ENCODE measurements at regions not wholly inside any gene's neighbourhood (a gene's known extent, or its start where the extent isn't known, plus 50 kb on each side); places are given as distances from the start of the nearest gene placed in this dataset.
"Not testable (repeated sequence)": the region's sequence is repeated elsewhere in the genome, so short reads cannot be mapped to it uniquely, and the experiment has no call there.

DNA sequence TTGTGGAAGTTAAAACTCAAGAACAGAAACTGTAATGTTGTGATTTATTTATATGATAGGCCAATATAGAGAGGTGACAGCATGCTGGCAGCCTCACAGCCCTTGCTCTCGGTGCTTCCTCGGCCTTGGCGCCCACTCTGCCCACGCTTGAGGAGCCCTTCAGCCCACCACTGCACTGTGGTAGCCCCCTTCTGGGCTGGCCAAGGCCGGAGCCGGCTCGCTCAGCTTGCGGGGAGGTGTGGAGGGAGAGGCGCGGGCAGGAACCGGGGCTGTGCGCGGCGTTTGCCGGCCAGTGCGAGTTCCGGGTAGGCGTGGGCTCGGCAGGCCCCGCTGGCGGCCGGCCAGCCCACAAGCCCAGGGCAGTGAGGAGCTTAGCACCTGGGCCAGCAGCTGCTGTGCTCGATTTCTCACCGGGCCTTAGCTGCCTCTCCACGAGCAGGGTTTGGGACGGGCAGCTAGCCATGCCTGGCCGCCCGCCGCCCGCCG, 65.8 kb upstream of the SLC8A3 start:
- Histone ChIP-seq H3K27ac (ENCODE audit: low read depth, low read length) (no peak overlapping the region), H3K4me2 (ENCODE audit: insufficient read depth, low read length) (peak overlapping the region; percentile 64), H3K36me3 (ENCODE audit: insufficient read depth, low read length) (no peaks in the 10 kb centered on the region), H4K20me1 (ENCODE audit: insufficient read depth, low read length) (no peaks in the 10 kb centered on the region), H3K79me2 (ENCODE audit: insufficient read depth, low read length) (no peaks in the 10 kb centered on the region), H3K9me3 (ENCODE audit: low read depth, low read length) (no peaks in the 10 kb centered on the region), H3K4me3 (ENCODE audit: insufficient read depth, low read length) (peak overlapping the region; percentile 58), H3K4me1 (ENCODE audit: insufficient read depth, low read length) (no peaks in the 10 kb centered on the region), H2AFZ (ENCODE audit: low read length) (peak overlapping the region; percentile 70), H3K27me3 (ENCODE audit: insufficient read depth, low read length) (peaks cover 20% of the 10 kb centered on the region)
- no peak for DNase-seq (ENCODE audit: insufficient read length, low spot score, missing footprints)
- TF ChIP-seq, protein P1, sequence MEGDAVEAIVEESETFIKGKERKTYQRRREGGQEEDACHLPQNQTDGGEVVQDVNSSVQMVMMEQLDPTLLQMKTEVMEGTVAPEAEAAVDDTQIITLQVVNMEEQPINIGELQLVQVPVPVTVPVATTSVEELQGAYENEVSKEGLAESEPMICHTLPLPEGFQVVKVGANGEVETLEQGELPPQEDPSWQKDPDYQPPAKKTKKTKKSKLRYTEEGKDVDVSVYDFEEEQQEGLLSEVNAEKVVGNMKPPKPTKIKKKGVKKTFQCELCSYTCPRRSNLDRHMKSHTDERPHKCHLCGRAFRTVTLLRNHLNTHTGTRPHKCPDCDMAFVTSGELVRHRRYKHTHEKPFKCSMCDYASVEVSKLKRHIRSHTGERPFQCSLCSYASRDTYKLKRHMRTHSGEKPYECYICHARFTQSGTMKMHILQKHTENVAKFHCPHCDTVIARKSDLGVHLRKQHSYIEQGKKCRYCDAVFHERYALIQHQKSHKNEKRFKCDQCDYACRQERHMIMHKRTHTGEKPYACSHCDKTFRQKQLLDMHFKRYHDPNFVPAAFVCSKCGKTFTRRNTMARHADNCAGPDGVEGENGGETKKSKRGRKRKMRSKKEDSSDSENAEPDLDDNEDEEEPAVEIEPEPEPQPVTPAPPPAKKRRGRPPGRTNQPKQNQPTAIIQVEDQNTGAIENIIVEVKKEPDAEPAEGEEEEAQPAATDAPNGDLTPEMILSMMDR (IDR thresholded peaks at IDR 0.05; ENCODE audit: extremely low read depth, low read depth, low read length), result no peak

DNA sequence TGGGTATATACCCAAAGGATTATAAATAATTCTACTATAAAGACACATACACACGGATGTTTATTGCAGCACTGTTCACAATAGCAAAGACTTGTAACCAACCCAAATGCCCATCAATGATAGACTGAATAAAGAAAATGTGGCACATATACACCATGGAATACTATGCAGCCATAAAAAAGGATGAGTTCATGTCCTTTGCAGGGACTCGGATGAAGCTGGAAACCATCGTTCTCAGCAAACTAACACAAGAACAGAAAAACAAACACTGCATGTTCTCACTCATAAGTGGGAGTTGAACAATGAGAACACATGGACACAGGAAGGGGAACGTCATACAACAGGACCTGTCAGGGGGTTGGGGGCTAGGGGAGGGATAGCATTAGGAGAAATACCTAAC, 64.8 kb upstream of the SLC8A3 start:
- H3K9me3 ChIP-seq (ENCODE audit: low read depth, low read length); H3K4me2 ChIP-seq (ENCODE audit: insufficient read depth, low read length); H3K27ac ChIP-seq (ENCODE audit: low read depth, low read length); H2AFZ ChIP-seq (ENCODE audit: low read length); H4K20me1 ChIP-seq (ENCODE audit: insufficient read depth, low read length); H3K4me3 ChIP-seq (ENCODE audit: insufficient read depth, low read length); DNase-seq (ENCODE audit: insufficient read length, low spot score, missing footprints); H3K79me2 ChIP-seq (ENCODE audit: insufficient read depth, low read length); H3K36me3 ChIP-seq (ENCODE audit: insufficient read depth, low read length); H3K4me1 ChIP-seq (ENCODE audit: insufficient read depth, low read length): not testable (repeated sequence)
- peaks cover 20% of the 10 kb centered on the region for H3K27me3 ChIP-seq (ENCODE audit: insufficient read depth, low read length)

DNA sequence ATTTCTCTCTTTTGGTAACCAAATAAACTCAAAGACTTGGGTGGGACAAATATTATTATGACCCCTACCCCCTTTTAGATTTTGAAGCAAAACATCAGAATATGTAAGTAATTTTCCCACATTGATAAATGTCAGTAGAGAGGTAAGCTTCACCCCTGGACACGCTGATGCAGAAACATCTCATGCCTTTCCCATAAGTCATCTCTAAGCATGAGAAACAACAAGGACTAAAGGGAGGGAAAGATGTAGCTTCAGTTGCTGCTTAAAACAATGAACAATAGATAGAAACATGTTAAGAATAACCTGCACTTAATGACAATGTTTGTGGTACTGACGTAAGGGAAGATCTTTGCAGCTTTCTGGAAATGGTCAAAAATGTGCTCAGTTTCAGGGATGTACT, 56.3 kb upstream of the SLC8A3 start:
- TF ChIP-seq, protein P1 (IDR thresholded peaks at IDR 0.05; ENCODE audit: extremely low read depth, low read depth, low read length), result no peak
- Histone ChIP-seq H3K9me3 (ENCODE audit: low read depth, low read length) (no peaks in the 10 kb centered on the region), H3K36me3 (ENCODE audit: insufficient read depth, low read length) (no peaks in the 10 kb centered on the region), H4K20me1 (ENCODE audit: insufficient read depth, low read length) (no peaks in the 10 kb centered on the region), H3K79me2 (ENCODE audit: insufficient read depth, low read length) (no peaks in the 10 kb centered on the region), H3K27ac (ENCODE audit: low read depth, low read length) (no peak overlapping the region), H3K4me3 (ENCODE audit: insufficient read depth, low read length) (no peak overlapping the region), H3K27me3 (ENCODE audit: insufficient read depth, low read length) (no peaks in the 10 kb centered on the region), H3K4me1 (ENCODE audit: insufficient read depth, low read length) (no peaks in the 10 kb centered on the region), H2AFZ (ENCODE audit: low read length) (no peak overlapping the region), H3K4me2 (ENCODE audit: insufficient read depth, low read length) (no peak overlapping the region)
- DNase-seq (ENCODE audit: insufficient read length, low spot score, missing footprints), result no peak

DNA sequence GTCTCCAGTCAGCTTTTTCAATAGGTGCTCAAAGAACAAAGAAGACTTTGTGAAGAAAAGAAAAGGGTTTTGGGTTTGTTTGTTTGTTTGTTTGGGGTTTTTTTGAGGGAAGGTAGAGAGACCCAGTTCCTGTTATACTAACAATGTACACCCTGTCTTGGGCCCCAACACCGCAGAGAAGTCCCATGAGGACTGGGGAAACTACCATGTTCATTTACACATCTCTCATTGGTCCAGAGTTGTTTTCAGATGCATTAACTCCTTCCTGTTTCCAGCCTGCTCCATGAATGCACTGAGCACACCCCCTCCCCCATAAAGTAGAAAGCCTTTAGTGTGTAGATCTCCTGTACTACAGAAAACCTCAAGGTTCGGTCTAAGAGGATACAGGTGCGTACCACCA, 51.1 kb upstream of the SLC8A3 start:
- no peak for DNase-seq (ENCODE audit: insufficient read length, low spot score, missing footprints)
- Histone ChIP-seq H2AFZ (ENCODE audit: low read length) (no peak overlapping the region), H3K4me3 (ENCODE audit: insufficient read depth, low read length) (no peak overlapping the region), H4K20me1 (ENCODE audit: insufficient read depth, low read length) (no peaks in the 10 kb centered on the region), H3K4me1 (ENCODE audit: insufficient read depth, low read length) (no peaks in the 10 kb centered on the region), H3K9me3 (ENCODE audit: low read depth, low read length) (no peaks in the 10 kb centered on the region), H3K27me3 (ENCODE audit: insufficient read depth, low read length) (no peaks in the 10 kb centered on the region), H3K79me2 (ENCODE audit: insufficient read depth, low read length) (no peaks in the 10 kb centered on the region), H3K36me3 (ENCODE audit: insufficient read depth, low read length) (no peaks in the 10 kb centered on the region), H3K27ac (ENCODE audit: low read depth, low read length) (no peak overlapping the region), H3K4me2 (ENCODE audit: insufficient read depth, low read length) (no peak overlapping the region)
- TF ChIP-seq, protein P1 (IDR thresholded peaks at IDR 0.05; ENCODE audit: extremely low read depth, low read depth, low read length), result no peak

DNA sequence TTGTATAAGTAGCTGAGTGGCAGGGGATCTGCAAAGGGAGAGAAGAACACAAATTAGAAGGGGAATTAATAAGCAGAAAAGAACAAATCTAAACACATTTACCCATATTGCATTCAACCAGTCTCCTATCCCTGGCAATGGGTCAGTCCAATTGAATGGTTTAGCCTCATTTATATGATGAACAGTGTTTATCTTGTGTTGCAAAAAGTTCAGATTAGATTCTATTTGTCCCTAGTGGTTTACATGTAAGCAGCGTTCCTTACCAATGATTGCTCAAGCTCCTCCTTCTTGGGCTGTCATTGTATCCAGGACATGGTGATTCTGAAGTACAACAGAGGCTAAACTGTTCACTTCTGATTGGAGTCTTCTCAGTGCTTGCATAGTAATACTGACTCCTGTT, 49.9 kb upstream of the SLC8A3 start:
- H4K20me1 ChIP-seq (ENCODE audit: insufficient read depth, low read length); DNase-seq (ENCODE audit: insufficient read length, low spot score, missing footprints); H2AFZ ChIP-seq (ENCODE audit: low read length); H3K27ac ChIP-seq (ENCODE audit: low read depth, low read length); H3K79me2 ChIP-seq (ENCODE audit: insufficient read depth, low read length); H3K4me1 ChIP-seq (ENCODE audit: insufficient read depth, low read length); H3K4me3 ChIP-seq (ENCODE audit: insufficient read depth, low read length); H3K36me3 ChIP-seq (ENCODE audit: insufficient read depth, low read length); H3K4me2 ChIP-seq (ENCODE audit: insufficient read depth, low read length); H3K9me3 ChIP-seq (ENCODE audit: low read depth, low read length); H3K27me3 ChIP-seq (ENCODE audit: insufficient read depth, low read length): not testable (repeated sequence)

All from osteoblast (primary cell).